ENCODE measurements at regions not wholly inside any gene's neighbourhood (a gene's known extent, or its start where the extent isn't known, plus 50 kb on each side); places are given as distances from the start of the nearest gene placed in this dataset.

GRCh38 chr6:12426121-12426520 is 136.0 kb downstream of the EDN1 start:
- no peak for DNase-seq

GRCh38 chr6:12431023-12431422 is 140.9 kb downstream of the EDN1 start:
- no peak for DNase-seq

GRCh38 chr6:12436224-12436623 is 146.1 kb downstream of the EDN1 start:
- DNase-seq = no peak

GRCh38 chr6:12436683-12437082 is 146.5 kb downstream of the EDN1 start:
- no peak for DNase-seq

GRCh38 chr6:12439296-12439695 is 149.1 kb downstream of the EDN1 start:
- no peak for DNase-seq

GRCh38 chr6:12440981-12441380 is 150.8 kb downstream of the EDN1 start:
- no peak for DNase-seq

GRCh38 chr6:12442455-12442854 is 152.3 kb downstream of the EDN1 start:
- no peak for DNase-seq

- DNase-seq = no peak
Measured at GRCh38 chr6:12446394-12446793, 156.2 kb downstream of the EDN1 start.

GRCh38 chr6:12449447-12449846 is 159.3 kb downstream of the EDN1 start:
- no peak for DNase-seq

- DNase-seq = no peak
Measured at GRCh38 chr6:12450467-12450866, 160.3 kb downstream of the EDN1 start.

- no peak for DNase-seq
Measured at GRCh38 chr6:12456343-12456742, 166.2 kb downstream of the EDN1 start.

GRCh38 chr6:12457094-12457493 is 166.9 kb downstream of the EDN1 start:
- DNase-seq = no peak

- no peak for DNase-seq
Measured at GRCh38 chr6:12458558-12458957, 168.4 kb downstream of the EDN1 start.

- DNase-seq = no peak
Measured at GRCh38 chr6:12459945-12460661, 169.9 kb downstream of the EDN1 start.

- no peak for DNase-seq
Measured at GRCh38 chr6:12467706-12468670, 177.8 kb downstream of the EDN1 start.

- no peak for DNase-seq
Measured at GRCh38 chr6:12472601-12473038, 182.5 kb downstream of the EDN1 start.

GRCh38 chr6:12473494-12473893 is 183.3 kb downstream of the EDN1 start:
- no peak for DNase-seq

GRCh38 chr6:12474167-12475140 is 184.3 kb downstream of the EDN1 start:
- no peak for DNase-seq

- no peak for DNase-seq
Measured at GRCh38 chr6:12476484-12476883, 186.3 kb downstream of the EDN1 start.

- DNase-seq = no peak
Measured at GRCh38 chr6:12477616-12478015, 187.5 kb downstream of the EDN1 start.

GRCh38 chr6:12478921-12479320 is 188.8 kb downstream of the EDN1 start:
- DNase-seq = no peak

GRCh38 chr6:12479451-12479850 is 189.3 kb downstream of the EDN1 start:
- DNase-seq = no peak

- no peak for DNase-seq
Measured at GRCh38 chr6:12479881-12480280, 189.7 kb downstream of the EDN1 start.
